ENCODE measurements at regions not wholly inside any gene's neighbourhood (a gene's known extent, or its start where the extent isn't known, plus 50 kb on each side); places are given as distances from the start of the nearest gene placed in this dataset.

DNA sequence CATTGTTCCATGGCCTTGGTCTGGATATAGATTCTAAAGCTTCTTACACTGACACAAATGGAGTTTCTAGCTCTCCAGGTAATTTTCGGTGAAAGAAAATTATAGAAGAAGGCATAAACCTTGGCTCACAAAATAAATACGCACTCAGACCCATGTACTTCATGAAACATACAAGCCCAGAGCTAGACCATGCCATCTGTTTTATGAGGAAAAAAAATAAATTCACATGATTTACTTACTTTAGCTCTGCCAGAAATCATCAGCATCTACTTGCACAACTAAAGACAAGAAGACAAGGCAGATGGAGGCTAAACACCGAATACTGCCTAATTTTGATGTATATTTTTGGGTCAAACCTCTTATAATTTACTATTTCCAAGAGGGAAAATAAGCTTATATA is 197.4 kb upstream of the KLF14 start:
- DNase-seq, result no peak

DNA sequence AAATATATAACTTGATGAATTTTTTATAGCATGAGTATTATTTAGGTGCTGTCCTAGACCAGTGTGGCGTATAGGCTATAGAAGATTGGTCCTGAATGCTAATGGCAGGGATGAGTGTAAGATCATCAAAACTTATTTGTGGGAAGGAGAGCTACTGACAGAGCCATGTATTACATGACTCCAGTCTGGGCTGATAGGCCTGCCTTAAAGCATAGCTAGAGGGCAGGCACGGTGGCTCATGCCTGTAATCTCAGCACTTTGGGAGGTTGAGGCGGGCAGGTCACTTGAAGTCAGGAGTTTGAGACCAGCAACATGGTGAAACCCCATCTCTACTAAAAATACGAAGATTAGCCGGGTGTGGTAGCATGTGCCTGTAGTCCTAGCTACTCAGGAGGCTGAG is 198.1 kb upstream of the KLF14 start:
- DNase-seq, result no peak

DNA sequence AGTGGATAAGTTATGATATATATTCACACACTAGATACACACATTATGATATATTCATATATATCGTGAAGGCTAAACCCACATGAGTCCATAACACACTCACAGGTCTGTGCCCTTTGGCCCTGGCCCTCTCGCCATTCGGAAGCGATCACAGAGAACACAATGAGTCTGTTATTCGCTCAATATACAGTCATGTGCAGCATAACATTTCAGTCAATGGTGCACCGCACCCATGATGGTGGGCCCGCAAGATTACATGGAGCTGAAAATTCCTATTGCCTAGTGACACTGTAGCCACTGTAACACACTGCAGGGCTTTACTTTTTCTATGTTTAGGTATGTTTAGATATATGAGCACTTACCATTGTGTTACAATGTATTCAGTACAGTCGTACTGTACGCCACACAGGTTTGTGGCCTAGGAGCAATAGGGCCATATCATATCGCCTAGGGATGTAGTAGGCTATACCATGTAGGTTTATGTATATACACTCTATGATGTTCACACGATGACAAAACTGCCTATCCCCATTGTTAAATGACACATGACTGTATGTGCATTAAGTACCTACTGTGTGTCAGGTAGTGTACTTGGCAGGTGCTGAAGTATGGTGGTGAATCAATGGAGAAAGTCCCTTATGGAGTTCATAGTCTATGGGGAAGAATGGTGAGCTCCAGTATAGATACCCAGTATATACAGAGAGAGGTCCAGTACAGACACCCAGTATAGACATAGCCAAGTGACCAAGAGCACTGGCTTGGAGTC is 198.8 kb upstream of the KLF14 start:
- no peak for DNase-seq

DNA sequence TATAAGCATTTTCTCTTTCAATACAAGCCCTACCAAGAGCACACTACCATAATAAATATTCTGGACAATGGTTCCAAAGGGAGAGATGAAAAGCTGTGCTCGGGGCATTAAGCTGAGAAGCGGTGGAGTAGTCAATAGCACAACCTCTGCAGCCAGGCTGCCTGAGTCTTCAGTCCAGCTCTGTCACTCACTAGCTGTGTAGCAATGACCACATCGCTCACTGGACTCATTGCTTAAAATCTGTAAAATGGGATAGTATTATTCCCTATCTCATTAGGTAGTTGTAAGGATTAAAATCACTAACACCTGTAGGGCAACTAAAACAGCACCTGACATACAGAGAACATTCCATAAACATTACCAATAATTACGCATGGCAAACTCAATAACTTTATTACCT is 199.9 kb upstream of the KLF14 start:
- no peak for DNase-seq

DNA sequence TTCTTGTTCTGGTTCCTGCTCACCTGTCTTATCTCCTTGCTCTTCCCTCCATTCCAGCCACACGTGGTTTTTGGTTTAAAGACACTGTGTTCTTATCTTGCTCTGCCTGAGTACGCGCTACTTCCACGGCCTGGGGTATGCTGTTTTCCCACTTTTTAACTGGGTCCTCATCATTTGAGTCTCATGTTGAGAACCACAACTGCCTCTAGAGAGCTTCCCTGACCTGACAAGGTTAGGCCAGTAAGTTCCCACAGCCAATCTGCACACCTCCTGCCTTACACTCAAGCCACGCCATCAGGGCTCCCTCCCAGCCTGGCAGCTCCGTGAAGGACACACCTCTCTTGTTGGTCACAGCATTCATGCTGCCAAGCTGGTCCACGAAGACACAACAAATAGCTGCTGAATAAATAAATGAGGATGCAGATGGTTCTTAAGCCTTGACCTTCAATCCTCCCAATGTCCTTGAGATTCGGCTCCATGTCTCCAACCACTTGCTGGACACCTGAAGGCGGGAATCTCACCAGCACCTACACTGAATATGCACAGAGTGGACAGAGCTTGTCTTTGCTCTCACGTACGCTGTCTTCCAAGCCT is 201.7 kb upstream of the KLF14 start:
- no peak for DNase-seq

DNA sequence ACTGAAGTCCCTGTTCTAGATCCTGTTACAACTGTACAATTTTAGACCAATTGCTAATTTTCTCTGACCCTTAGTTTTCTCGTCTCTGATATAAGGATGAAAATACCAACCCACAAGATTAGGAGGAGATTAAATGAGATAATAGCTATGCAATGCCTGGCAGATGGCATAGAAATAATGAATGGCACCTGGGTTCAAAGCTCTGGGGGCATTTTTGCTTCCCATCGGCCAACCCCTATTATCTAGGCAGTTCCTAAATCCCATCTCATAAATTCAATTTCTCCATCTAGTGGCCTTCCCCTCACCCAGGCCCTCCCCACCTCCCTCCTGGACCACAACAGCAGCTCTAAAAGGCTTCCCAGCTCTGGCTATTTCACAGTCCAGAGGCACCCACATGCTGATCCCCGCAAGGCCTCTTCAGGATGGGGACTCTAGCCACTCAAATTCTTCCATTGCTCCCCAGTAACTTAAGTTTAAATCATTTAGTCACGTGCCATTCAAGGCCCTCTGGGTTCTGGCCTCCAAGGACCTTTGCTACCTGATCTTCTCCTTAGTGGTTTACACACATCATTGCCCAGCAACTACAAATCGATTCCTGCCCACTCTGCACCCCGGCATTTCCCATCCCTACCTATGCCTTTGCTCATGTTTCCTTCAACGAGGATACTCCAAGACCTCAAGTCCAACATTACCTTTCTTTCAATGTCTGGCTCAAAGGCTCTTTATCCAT is 202.4 kb upstream of the KLF14 start:
- no peak for DNase-seq

DNA sequence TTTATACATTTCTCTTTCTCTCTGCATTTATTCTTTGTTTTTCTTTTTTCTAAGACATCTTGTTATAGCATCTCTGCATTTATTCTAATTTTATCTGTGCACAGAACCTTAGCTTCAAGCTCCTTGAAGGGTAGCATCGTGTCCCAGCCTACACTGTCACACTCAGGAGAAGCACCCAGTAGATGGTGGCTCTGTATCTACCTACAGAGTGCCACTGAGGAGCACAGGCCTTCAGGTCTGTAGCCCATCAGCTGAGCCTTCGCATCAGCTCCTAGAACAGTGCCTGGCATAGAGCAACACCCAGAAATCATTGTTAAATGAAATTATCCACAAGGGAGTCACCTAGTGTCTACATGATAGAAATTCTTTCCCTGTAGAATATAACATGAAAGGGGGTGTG is 203.0 kb upstream of the KLF14 start:
- no peak for DNase-seq

DNA sequence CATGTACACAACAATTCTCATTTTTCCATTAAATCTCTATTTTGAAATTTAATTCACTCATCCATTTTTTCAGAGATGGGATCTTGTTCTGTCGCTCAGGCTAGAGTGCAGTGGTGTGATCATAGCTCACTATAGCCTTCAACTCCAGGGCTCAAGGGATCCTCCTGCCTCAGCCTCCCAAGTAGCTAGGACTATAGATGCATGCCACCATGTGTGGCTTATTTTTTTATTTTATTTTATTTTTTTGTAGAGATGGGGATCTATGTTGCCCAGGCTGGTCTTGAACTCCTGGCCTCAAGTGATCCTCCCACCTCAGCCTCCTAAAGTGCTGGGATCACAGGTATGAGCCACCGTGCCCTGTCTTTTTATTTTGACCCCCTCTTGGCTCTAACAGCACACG is 203.8 kb upstream of the KLF14 start:
- no peak for DNase-seq

DNA sequence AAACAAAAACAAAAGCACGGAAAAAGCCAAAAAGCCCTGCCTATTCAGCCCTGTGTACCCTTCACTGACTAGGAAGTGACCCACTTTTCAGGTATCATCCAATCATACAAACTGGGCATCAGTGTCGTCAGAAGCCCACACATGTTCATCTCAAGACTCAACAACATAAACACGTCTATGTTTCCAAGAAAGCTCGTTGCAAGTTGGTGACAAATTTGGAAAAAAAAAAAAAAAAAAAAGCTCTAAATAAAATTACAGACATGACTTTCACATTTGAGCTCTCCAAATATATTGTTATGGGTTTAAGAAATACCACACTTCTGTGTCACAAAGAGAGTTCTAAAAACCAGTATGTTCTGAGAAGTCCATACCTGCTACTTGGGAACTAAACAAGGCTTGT is 204.7 kb upstream of the KLF14 start:
- DNase-seq, result peak; percentile 86

DNA sequence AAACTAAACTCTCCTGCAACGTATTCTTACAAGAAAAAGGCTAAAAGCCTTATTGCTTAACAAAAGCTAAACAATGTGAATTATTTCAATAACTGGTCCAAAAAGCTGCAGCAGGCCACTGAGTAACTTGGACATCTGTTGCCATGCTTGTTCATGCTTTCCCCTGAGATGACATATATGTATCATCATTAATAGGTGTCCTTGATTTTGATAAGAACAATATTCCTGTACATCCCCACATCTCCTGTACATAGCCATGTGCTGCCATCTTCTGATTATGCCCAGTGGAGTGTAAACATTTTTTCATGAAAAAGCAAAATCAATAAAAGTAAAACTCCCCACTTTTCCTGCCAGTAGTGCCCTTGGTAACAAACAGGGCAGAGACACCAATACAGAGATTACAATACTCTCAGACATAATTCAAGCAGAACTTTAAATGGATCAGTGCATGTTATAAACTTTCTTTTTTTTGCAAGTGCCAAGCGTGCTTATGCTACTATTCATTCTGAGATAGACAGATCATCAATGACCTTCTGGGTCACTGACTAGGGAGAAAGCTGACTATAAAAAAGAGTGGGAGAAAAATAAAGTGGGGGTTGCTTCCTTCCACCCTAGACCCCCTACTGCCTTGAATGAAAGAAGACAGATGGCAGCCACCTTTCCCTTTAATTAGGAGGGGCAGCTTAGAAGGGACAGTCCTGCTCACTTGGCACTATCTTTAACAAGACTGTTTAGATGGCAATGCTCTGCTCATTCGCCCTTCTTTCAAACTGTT is 205.5 kb upstream of the KLF14 start:
- no peak for DNase-seq

DNA sequence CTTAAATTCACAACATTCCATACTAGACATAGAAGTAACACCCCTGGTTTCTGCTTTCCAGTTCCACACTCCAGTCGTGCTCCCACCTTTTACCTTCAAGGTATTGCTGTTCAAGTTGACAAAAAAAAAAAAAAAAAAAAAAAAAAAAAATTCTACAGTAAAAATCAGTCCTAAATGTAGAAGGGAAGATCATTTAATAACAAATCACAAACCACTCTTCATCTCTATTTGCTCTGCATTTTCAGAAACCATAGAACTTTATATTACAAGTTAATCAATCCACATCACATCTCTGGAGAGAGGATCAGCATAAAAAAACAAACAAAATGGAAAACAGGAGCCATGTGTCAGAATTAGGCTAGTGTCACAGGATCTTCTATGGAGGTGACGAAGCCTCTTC is 206.3 kb upstream of the KLF14 start:
- no peak for DNase-seq

DNA sequence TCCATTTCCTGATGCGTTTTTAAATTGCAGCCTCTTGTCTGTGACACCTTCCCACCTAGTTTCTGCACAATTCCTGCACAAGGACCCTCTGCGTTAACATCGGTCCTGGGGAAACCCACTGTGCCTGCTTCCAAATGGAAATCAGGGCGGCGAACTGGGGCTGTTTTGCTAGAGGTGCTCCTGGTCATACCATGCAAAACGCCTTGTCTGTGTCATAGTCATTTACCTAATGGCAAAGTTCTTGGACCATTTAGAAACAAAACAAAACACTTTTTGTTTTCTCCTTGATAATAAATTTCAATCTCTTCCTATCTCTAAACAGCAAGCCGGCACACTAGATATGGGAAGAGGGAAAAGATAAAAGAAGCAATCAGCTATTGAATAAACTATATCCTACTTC is 206.9 kb upstream of the KLF14 start:
- DNase-seq, result no peak

DNA sequence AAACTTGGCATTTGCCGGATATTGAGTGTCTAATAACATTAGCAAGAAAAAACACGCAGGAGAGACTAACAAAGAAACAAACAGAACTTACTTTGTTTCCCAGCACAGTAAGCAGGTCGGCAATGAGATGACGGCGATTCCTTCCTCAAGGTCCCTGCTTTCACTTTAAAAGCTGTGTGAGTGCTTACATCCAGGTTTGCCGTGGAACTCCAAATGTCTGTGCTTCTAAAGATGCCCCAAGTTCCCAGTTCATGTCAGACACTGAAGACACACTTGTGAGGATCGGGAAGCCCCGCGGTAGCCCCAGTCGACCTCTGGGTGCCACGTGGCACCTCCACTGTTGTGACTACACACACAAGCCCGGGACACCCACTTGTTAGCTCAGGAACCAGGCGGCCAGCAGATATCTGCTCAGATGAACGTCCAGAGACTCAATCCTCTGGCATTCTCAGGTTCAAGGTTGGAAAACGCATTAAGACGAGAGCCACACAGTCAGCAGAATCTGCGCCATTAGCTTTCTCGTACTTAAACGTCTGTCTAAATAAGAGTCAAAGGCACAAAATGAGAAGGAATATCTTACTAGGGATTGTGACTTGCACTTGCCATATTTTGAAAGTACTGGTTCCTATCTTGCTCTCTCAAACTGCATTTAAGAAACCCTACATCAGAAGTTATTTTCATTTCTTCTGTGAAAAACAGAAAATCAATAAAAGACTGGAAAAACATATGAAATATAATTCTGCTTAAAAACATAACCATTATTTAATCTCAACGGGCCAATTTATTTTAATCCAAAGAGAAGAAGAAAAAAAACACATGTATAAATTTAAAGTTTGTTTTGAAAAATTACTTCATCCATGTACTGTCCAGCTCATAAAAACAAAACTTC is 207.6 kb upstream of the KLF14 start:
- peak; percentile 63 for DNase-seq

DNA sequence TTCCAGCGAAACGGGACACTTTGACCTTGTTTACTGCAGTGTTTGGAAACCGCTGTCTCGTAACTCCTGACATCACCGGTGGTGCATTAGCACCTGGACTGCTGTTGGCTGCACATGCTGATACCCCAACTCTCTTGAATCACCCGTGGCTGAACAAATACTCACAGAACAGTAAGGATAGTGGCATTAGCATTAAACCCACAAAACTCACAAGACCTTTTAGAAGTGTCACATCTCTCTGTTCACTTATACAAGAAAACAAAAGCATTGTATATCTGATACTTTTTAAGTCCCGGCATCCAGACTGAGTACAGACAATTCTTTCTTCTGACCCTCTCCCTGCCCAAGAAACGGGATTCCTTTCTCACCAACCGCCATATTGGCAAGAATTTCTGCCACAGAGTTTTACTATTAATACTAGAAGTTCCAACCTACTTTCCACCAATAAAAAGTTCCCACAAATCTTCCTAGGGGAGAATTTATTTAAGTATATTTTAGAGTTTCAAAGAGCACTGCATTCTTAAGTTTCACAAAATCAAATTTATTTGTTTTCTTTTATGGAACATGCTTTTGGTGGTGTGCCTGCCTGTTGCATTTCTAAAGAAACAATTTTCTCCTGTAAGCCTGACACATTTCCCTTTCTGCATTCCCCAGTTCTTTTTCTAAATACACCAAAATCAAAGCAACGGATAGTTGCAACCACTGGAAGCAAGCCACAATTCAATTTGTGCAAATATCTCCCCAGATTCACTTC is 208.4 kb upstream of the KLF14 start:
- peak; percentile 90 for DNase-seq

DNA sequence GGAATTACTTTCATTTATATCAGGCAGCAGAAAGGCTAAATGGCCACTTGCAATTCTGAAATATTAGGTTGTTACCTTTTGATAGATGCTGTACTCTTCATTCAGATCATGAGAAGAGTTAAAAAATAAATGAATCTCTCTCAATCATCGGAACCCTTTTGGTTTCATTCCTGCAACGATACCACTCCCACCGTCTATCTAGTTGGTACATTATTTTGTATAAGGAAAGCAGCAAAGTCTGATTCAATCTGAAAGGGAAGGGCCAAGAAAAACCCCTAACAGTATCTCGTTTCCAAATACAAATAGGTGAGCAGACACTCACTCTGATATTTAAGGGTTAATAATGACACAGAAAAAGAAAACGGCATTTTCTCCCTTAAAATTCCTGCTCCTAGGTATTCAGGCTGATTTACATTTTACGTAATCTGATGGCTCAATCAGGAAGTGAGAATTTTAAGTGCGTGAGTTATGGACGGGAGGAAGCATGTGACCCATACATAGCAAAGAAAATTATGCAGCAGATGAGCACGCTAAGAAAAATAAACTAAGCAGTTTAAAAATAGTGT is 209.4 kb upstream of the KLF14 start:
- DNase-seq, result peak; percentile 64

DNA sequence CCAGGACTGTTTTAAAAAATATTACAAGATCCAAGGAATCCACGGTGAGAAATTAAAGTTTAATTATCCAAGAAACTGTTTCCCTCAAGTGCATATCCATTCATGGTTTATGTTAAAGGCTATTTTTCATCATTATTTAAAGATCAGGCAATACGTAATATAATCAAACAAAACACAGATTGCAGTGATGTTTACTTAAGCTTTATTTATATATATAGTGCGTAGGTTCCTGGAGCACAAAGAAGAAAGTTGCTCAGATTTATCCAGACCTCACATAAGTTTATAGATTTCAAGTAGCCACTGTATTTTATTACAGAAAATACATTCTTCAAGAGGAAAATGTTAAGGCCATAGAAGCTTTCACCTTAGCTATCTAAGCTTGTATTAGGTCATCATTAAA is 210.0 kb upstream of the KLF14 start:
- no peak for DNase-seq

DNA sequence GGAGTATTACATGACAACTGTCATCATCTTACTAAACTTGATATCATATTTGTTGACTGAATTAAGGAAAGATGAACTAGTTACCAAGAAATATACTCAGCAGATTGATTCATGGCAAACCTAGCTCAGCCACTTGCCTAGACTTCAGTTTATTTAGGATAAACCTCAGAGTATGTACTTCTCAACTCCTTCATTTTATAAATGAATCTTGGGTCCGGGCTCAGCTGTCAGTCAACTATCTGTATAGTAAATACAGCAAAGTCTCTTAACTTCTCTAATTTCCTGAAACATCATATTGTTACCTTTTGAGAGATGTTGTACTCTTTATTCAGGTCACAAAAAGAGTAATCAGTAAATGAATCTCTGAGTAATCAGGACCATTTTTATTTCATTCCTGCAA is 211.0 kb upstream of the KLF14 start:
- DNase-seq, result no peak

DNA sequence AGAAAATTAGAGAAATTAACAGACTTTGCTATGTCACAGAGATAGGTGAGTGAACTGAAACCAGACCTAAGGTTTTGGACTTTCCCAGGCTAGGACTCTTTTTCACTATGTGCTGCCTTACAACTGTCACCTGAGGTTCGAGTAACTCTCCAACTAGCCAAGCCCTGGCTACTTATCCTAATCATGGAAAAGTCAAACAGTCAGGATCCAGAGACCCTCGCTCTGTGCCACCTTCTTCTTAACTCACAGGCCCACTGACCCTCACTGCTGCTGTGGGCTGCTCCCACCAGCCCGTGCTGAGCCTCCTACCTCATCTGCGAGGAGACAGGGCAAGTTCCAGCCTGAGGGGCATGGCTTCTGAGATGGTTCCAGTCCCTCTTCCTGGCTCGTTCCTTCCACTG is 211.4 kb upstream of the KLF14 start:
- peak; percentile 45 for DNase-seq

DNA sequence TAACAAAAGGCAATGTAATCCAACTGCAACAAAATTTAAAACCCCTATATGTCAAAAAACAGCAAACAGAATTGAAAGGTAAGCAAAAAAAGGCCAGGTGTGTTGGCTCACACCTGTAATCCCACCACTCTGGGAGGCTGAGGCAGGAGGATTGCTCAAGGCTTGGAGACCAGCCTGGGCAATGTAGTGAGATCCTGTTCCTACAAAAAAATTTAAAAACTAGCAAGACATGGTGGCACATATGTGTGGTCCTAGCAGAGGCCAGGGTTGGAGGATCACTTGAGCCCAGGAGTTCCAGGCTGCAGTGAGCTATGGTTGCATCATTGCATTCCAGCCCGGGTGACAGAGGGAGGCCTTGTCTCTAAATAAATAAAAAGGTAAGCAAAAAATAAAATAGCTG is 212.1 kb upstream of the KLF14 start:
- DNase-seq, result no peak

DNA sequence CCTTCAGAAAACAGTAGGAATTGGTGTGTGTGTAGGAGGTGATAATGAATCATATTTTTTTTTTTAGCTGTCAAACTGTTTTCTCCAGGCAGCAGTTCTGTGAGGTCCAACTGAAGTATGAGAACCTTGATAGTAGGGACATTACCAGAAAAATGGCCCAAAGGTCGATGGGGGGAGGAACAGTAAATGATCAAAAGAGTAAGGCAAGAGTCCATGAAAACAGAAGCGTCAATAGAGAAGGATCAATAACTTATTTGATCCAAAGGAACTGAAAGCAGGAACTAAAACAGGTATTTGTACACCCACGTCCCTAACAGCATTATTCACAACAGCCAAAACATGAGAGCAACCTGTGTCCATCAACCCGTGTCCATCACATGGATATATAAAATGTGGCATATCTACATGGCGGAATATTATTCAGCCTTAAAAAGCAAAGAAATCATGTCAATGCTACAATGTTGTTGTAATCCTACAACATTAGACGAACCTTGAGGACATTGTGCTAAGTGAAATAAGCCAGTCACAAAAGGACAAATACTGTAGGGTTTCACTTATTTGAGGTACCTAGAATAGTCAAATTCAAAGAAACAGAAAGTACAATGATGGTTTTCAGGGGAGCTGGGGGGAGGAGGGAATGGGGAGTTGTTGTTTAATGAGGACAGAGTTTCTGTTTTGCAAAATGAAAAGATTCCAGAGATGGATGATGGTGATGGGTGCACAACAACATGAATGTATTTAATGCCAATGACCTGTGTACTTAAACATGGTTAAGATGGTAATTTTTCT is 214.0 kb upstream of the KLF14 start:
- DNase-seq, result peak; percentile 51

DNA sequence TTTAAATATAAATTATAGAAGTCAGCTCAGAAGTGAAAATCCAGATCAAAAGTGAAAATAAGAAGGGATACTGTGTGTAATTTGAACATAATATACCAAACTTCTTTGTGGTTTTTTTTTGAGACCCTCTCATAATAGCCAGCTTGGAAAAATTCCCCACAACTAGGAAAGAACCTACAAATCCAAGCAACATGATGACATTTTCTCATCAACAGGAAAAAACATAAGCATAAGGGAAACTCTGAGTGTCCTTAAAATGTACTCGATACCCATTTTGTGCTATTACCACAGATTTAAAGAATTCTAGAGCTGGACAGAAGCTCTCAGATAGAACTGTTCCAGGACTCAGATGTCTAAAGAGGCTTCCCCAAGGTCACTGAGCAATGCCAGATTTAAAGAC is 214.8 kb upstream of the KLF14 start:
- DNase-seq, result no peak
